ENCODE measurements at regions not wholly inside any gene's neighbourhood (a gene's known extent, or its start where the extent isn't known, plus 50 kb on each side); places are given as distances from the start of the nearest gene placed in this dataset.

DNA sequence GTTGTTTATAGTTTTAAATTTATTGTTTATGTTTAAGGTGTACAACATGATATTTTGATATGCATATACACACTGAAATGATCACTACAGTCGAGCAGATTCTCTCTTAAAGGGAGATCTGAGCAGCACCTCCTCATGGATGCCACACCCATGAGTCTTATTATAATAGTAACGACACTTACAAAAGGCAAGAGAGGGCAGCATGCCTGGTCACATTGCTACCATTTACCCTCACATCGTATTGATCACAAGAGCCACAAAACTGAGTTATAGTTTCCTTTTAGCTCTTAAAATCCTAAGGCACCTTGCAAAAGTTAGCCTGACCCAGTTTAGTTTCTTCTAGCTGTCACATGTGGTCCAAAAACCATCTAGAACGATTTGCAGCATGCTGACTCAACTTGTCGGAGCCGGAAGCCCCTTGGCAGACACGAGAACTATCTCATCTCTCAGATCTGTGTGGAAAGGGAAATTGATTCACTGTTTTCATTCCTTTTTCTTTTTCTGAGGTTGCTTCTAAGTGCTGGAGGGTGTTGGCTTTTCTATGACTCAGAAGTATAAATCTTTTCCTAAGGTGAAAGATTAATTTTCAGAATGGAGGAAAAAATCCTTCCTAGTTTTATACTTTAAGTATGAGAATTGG is 85.3 kb downstream of the CDC42EP3 start:
- Histone ChIP-seq H3K4me3 (ENCODE audit: low read depth, low read length, poor library complexity, severe bottlenecking) (no peak overlapping the region), H3K4me1 (ENCODE audit: insufficient read depth, low read length, severe bottlenecking) (no peaks in the 10 kb centered on the region), H3K4me2 (ENCODE audit: low read length) (no peak overlapping the region), H2AFZ (ENCODE audit: low read length) (no peak overlapping the region), H4K20me1 (ENCODE audit: insufficient read depth, low read length) (no peaks in the 10 kb centered on the region), H3K36me3 (ENCODE audit: insufficient read depth, low read length) (no peaks in the 10 kb centered on the region), H3K9ac (ENCODE audit: low read length) (no peak overlapping the region), H3K27me3 (ENCODE audit: insufficient read depth, low read length) (no peaks in the 10 kb centered on the region), H3K9me2 (ENCODE audit: low read depth, low read length) (no peaks in the 10 kb centered on the region), H3K79me2 (ENCODE audit: insufficient read depth, low read length) (no peaks in the 10 kb centered on the region), H3K27ac (ENCODE audit: low read depth, low read length, poor library complexity, severe bottlenecking) (no peak overlapping the region), H3F3A (ENCODE audit: insufficient read depth, low read length) (no peaks in the 10 kb centered on the region), H3K9me3 (ENCODE audit: low read length) (no peaks in the 10 kb centered on the region)
- no peak for TF ChIP-seq EZH2 (IDR thresholded peaks at IDR 0.05; ENCODE audit: borderline replicate concordance, low read length)
- TF ChIP-seq, protein P1, sequence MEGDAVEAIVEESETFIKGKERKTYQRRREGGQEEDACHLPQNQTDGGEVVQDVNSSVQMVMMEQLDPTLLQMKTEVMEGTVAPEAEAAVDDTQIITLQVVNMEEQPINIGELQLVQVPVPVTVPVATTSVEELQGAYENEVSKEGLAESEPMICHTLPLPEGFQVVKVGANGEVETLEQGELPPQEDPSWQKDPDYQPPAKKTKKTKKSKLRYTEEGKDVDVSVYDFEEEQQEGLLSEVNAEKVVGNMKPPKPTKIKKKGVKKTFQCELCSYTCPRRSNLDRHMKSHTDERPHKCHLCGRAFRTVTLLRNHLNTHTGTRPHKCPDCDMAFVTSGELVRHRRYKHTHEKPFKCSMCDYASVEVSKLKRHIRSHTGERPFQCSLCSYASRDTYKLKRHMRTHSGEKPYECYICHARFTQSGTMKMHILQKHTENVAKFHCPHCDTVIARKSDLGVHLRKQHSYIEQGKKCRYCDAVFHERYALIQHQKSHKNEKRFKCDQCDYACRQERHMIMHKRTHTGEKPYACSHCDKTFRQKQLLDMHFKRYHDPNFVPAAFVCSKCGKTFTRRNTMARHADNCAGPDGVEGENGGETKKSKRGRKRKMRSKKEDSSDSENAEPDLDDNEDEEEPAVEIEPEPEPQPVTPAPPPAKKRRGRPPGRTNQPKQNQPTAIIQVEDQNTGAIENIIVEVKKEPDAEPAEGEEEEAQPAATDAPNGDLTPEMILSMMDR (IDR thresholded peaks at IDR 0.05; ENCODE audit: low read length) = no peak

DNA sequence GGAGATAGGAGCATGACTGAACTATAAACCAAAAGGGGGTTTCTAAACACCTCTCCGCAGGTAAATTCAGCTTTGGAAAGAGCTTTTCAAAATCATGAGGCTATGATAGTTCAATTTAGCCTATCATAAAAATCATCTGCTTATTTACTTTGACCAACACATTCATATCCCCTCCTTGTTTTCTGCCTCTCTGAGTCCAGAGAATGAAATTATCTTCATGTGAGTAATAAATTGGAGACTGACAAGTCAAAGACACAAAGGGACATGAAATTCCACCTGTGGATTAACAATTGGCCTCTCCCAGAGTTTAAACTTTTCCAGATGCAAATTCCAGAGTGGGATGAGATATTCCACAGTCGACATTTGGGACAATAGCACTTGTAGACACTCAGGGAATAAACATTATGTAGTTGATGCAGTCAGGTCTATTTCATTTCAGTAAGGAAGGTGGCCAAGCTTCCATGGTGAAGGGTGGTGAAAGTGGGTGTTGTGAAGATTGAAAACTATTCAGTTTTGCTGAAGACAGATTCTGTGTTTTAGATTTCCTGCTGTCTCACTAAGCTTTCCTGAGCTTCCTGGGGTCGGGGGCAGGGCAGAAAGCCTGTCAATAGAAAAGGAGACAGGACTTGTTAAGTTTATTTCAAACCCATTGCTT is 84.7 kb downstream of the CDC42EP3 start:
- Histone ChIP-seq H3K4me2 (ENCODE audit: low read length) (no peak overlapping the region), H4K20me1 (ENCODE audit: insufficient read depth, low read length) (no peaks in the 10 kb centered on the region), H3K27me3 (ENCODE audit: insufficient read depth, low read length) (no peaks in the 10 kb centered on the region), H3K4me3 (ENCODE audit: low read depth, low read length, poor library complexity, severe bottlenecking) (no peak overlapping the region), H3K79me2 (ENCODE audit: insufficient read depth, low read length) (no peaks in the 10 kb centered on the region), H3K27ac (ENCODE audit: low read depth, low read length, poor library complexity, severe bottlenecking) (no peak overlapping the region), H2AFZ (ENCODE audit: low read length) (no peak overlapping the region), H3K4me1 (ENCODE audit: insufficient read depth, low read length, severe bottlenecking) (no peaks in the 10 kb centered on the region), H3F3A (ENCODE audit: insufficient read depth, low read length) (no peaks in the 10 kb centered on the region), H3K9me3 (ENCODE audit: low read length) (no peaks in the 10 kb centered on the region), H3K9ac (ENCODE audit: low read length) (no peak overlapping the region), H3K9me2 (ENCODE audit: low read depth, low read length) (no peaks in the 10 kb centered on the region), H3K36me3 (ENCODE audit: insufficient read depth, low read length) (no peaks in the 10 kb centered on the region)
- TF ChIP-seq EZH2 (IDR thresholded peaks at IDR 0.05; ENCODE audit: borderline replicate concordance, low read length) = no peak
- TF ChIP-seq, protein P1 (IDR thresholded peaks at IDR 0.05; ENCODE audit: low read length) = no peak

DNA sequence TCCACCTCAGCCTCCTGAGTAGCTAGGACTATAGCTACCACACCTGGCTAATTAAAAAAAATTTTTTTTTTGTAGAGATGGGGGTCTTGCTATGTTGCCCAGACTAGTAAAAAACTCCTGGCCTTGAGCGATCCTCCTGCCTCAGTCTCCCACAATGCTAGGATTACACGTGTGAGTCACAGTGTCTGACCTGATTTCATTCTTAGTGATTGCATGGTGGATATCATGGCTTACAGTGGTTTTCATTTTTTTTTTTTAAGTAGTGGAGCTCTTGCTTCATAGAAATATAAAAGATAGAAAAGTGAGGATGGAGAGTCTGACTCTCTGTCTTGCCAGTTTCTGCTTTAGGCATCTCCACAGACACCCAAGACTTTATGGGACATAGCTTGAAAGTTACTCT is 83.6 kb downstream of the CDC42EP3 start:
- Histone ChIP-seq H3K27ac (ENCODE audit: low read depth, low read length, poor library complexity, severe bottlenecking) (no peak overlapping the region), H3K9me3 (ENCODE audit: low read length) (no peaks in the 10 kb centered on the region), H3K4me3 (ENCODE audit: low read depth, low read length, poor library complexity, severe bottlenecking) (no peak overlapping the region), H3K36me3 (ENCODE audit: insufficient read depth, low read length) (no peaks in the 10 kb centered on the region), H2AFZ (ENCODE audit: low read length) (no peak overlapping the region), H3K9ac (ENCODE audit: low read length) (no peak overlapping the region), H3K79me2 (ENCODE audit: insufficient read depth, low read length) (no peaks in the 10 kb centered on the region), H3K4me1 (ENCODE audit: insufficient read depth, low read length, severe bottlenecking) (no peaks in the 10 kb centered on the region), H3K4me2 (ENCODE audit: low read length) (no peak overlapping the region), H3K27me3 (ENCODE audit: insufficient read depth, low read length) (no peaks in the 10 kb centered on the region), H3K9me2 (ENCODE audit: low read depth, low read length) (no peaks in the 10 kb centered on the region), H3F3A (ENCODE audit: insufficient read depth, low read length) (no peaks in the 10 kb centered on the region), H4K20me1 (ENCODE audit: insufficient read depth, low read length) (no peaks in the 10 kb centered on the region)
- TF ChIP-seq EZH2 (IDR thresholded peaks at IDR 0.05; ENCODE audit: borderline replicate concordance, low read length) = no peak
- TF ChIP-seq, protein P1 (IDR thresholded peaks at IDR 0.05; ENCODE audit: low read length) = no peak
